Ishikawa (cell line): ENCODE measurements at regions not wholly inside any gene's neighbourhood (a gene's known extent, or its start where the extent isn't known, plus 50 kb on each side); places are given as distances from the start of the nearest gene placed in this dataset.

Source experiments
- CEBPB ChIP-seq: IDR thresholded peaks from 2 replicates; pipeline ENCODE4 v1.6.1; 2012
- EP300 ChIP-seq: IDR thresholded peaks from 2 replicates; pipeline ENCODE4 v1.6.1; 2012; ENCODE audit warnings: borderline replicate concordance
- REST ChIP-seq: IDR thresholded peaks from 2 replicates; pipeline ENCODE4 v1.6.1; 2012; ENCODE audit warnings: low read depth, mild to moderate bottlenecking
- TEAD4 ChIP-seq: IDR thresholded peaks from 2 replicates; pipeline ENCODE4 v1.6.1; 2012
- ZBTB7A ChIP-seq: IDR thresholded peaks from 2 replicates; pipeline ENCODE4 v1.6.1; 2012; ENCODE audit warnings: low read depth

- no peak for TF ChIP-seq CEBPB
- no peak for TF ChIP-seq REST
- TF ChIP-seq ZBTB7A, result no peak
- no peak for TF ChIP-seq EP300
- TF ChIP-seq TEAD4, result no peak
Observed at GRCh38 chr12:84807249-84807648, 105.3 kb downstream of the SLC6A15 start.
